ENCODE measurements at regions not wholly inside any gene's neighbourhood (a gene's known extent, or its start where the extent isn't known, plus 50 kb on each side); places are given as distances from the start of the nearest gene placed in this dataset.

- TF ChIP-seq CTCF (conservative IDR thresholded peaks at IDR 0.05), result no peak
Observed at GRCh38 chr14:77988970-77989369, 181.2 kb upstream of the NRXN3 start.

More at GRCh38 chr14:77988970-77989369, 181.2 kb upstream of the NRXN3 start:
- Mint-ChIP-seq H3K4me1 (peaks cover 3 to 7% of the 10 kb centered on the region in 2 experiments), H3K36me3 (ENCODE audit: insufficient read depth in 1 of 3, low read depth in 3 of 3) (peaks cover 0 to 3% (median 0%) of the 10 kb centered on the region in 3 experiments; a peak in 2 of 7 replicates), H3K9me3 (peaks cover 3 to 4% of the 10 kb centered on the region in 2 experiments; a peak in 3 of 5 replicates), H3K27me3 (ENCODE audit: low read depth) (no peaks in the 10 kb centered on the region), H3K27ac (no peak overlapping the region), H3K4me3 (no peak overlapping the region)
- no peaks in the 10 kb centered on the region for H3K79me2 ChIP-seq (ENCODE audit: insufficient read depth, low read length)
- no peaks in the 10 kb centered on the region for H3K23me2 ChIP-seq (ENCODE audit: insufficient read length, low read depth, low read length, poor library complexity, severe bottlenecking)
- H3K27me3 ChIP-seq (ENCODE audit: insufficient read depth, low read length), result no peaks in the 10 kb centered on the region
- no peak overlapping the region for H3K4ac ChIP-seq (ENCODE audit: low read depth, low read length)
- H2BK12ac ChIP-seq (ENCODE audit: insufficient read length, low read depth, low read length), result no peak overlapping the region
- DNase-seq, result no peak
- no peak overlapping the region for H3K14ac ChIP-seq (ENCODE audit: insufficient read depth, low read length)
- no peak overlapping the region for H2BK5ac ChIP-seq (ENCODE audit: insufficient read length, low read length)
- H3K23ac ChIP-seq (ENCODE audit: insufficient read length, low read depth, low read length), result no peak overlapping the region
- no peaks in the 10 kb centered on the region for H3K4me1 ChIP-seq (ENCODE audit: insufficient read depth, low read length)
- H4K8ac ChIP-seq (replicated peaks; ENCODE audit: insufficient read length, low read depth, low read length), result no peak overlapping the region
- H3K79me1 ChIP-seq (ENCODE audit: insufficient read depth, low read depth, low read length, poor library complexity, severe bottlenecking), result no peaks in the 10 kb centered on the region
- no CpG with 5 or more reads among the region's 2 CpGs for WGBS (ENCODE audit: extremely low coverage, insufficient read length, low lambda C conversion rate)
- H3K56ac ChIP-seq (ENCODE audit: insufficient read length, low read depth, low read length), result no peak overlapping the region
- no peak overlapping the region for H3K27ac ChIP-seq (ENCODE audit: insufficient read length, low read depth, low read length)
- no peaks in the 10 kb centered on the region for H4K20me1 ChIP-seq (ENCODE audit: control insufficient read depth, insufficient read depth, insufficient read length)
- no peak overlapping the region for H2AFZ ChIP-seq (ENCODE audit: low read length)
- no peak overlapping the region for H4K91ac ChIP-seq (ENCODE audit: insufficient read length, low read depth, low read length)
- no peak overlapping the region for H2BK15ac ChIP-seq (ENCODE audit: low read depth, low read length)
- no peak overlapping the region for H4K5ac ChIP-seq (ENCODE audit: insufficient read length, low read depth, low read length)
- no peak overlapping the region for H3K4me2 ChIP-seq (ENCODE audit: insufficient read depth, insufficient read length, low read length)
- H2AK5ac ChIP-seq (ENCODE audit: insufficient read length, low read length), result no peak overlapping the region
- H2BK120ac ChIP-seq (ENCODE audit: low read depth, low read length, poor library complexity, severe bottlenecking), result no peak overlapping the region
- no peaks in the 10 kb centered on the region for H3K9me3 ChIP-seq (ENCODE audit: control insufficient read depth, low read depth, low read length)
- H3T11ph ChIP-seq (ENCODE audit: low read length), result no peak overlapping the region
- H2BK20ac ChIP-seq (ENCODE audit: low read depth, low read length, poor library complexity, severe bottlenecking), result no peak overlapping the region
- H3K18ac ChIP-seq (ENCODE audit: insufficient read length, low read depth, low read length), result no peak overlapping the region
- no peak overlapping the region for H3K9ac ChIP-seq (ENCODE audit: extremely low read depth, insufficient read length, low read length)
